GM10266 (cell line): ENCODE measurements at regions not wholly inside any gene's neighbourhood (a gene's known extent, or its start where the extent isn't known, plus 50 kb on each side); places are given as distances from the start of the nearest gene placed in this dataset.

Experiments used
- DNase-seq: peaks from one replicate; pipeline ENCODE4 v3.0.0; 2012; ENCODE audit errors: extremely low spot score
- CTCF ChIP-seq: IDR thresholded peaks from 2 replicates; pipeline ENCODE4 v1.5.1; 2012; ENCODE audit warnings: mild to moderate bottlenecking, low read depth; ENCODE audit not compliant: control insufficient read depth, insufficient read depth; ENCODE audit errors: missing control alignments

GRCh38 chr16:10305912-10306311, 79.9 kb upstream of the ATF7IP2 start:
- no peak for TF ChIP-seq CTCF
- DNase-seq: no peak

GRCh38 chr16:10308305-10309193, 77.3 kb upstream of the ATF7IP2 start:
- peak; percentile 12 for DNase-seq
- TF ChIP-seq CTCF: no peak

GRCh38 chr16:10309271-10309932, 76.5 kb upstream of the ATF7IP2 start:
- DNase-seq: no peak
- no peak for TF ChIP-seq CTCF

- DNase-seq: no peak
These were observed 73.9 kb upstream of the ATF7IP2 start for GRCh38 chr16:10312008-10312407.

GRCh38 chr16:10312784-10313724, 72.8 kb upstream of the ATF7IP2 start:
- no peak for DNase-seq
- TF ChIP-seq CTCF: no peak

More at GRCh38 chr16:10312008-10312407, 73.9 kb upstream of the ATF7IP2 start:
- TF ChIP-seq CTCF: no peak

- TF ChIP-seq CTCF: no peak
- no peak for DNase-seq
These were observed 71.5 kb upstream of the ATF7IP2 start for GRCh38 chr16:10314317-10314716.

GRCh38 chr16:10314811-10315210, 71.0 kb upstream of the ATF7IP2 start:
- TF ChIP-seq CTCF: peak; percentile 29
- DNase-seq: peak; percentile 17
